ENCODE measurements at regions not wholly inside any gene's neighbourhood (a gene's known extent, or its start where the extent isn't known, plus 50 kb on each side); places are given as distances from the start of the nearest gene placed in this dataset.

GRCh38 chr4:13299343-13299742 lies 184.8 kb downstream of the RAB28 start:
- no peak for ATAC-seq
- no peak overlapping the region for H3K4me3 ChIP-seq (replicated peaks in 1 of 2; ENCODE audit: low read depth in 1 of 2, low read length in 2 of 2)
- H3K9me2 ChIP-seq (ENCODE audit: insufficient read depth): no peaks in the 10 kb centered on the region
- no peaks in the 10 kb centered on the region for H3K27me3 ChIP-seq (ENCODE audit: insufficient read depth, low read length)
- intact Hi-C loops (cut with micrococcal nuclease): no loop called here
- H2AFZ ChIP-seq (ENCODE audit: low read depth, low read length, poor library complexity, severe bottlenecking): no peak overlapping the region
- H3K9me3 ChIP-seq (ENCODE audit: control insufficient read depth in 1 of 2, insufficient read depth in 1 of 2, low read depth in 1 of 2, low read length in 2 of 2): no peaks in the 10 kb centered on the region; a peak in 1 of 4 replicates
- TF ChIP-seq, protein P1, sequence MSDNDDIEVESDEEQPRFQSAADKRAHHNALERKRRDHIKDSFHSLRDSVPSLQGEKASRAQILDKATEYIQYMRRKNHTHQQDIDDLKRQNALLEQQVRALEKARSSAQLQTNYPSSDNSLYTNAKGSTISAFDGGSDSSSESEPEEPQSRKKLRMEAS (IDR thresholded peaks at IDR 0.05): no peak
- TF ChIP-seq ELF1 (IDR thresholded peaks at IDR 0.05; ENCODE audit: borderline replicate concordance, low read depth) (no peak), ZFX (IDR thresholded peaks at IDR 0.05) (no peak), POLR2AphosphoS5 (IDR thresholded peaks at IDR 0.05; ENCODE audit: low read depth, low read length) (no peak), SRF (IDR thresholded peaks at IDR 0.05; ENCODE audit: low read depth) (no peak), RAD21 (IDR thresholded peaks at IDR 0.05; ENCODE audit: low read depth) (no peak), SP1 (IDR thresholded peaks at IDR 0.05; ENCODE audit: low read depth) (no peak), POLR2A (IDR thresholded peaks at IDR 0.05; ENCODE audit: borderline replicate concordance, extremely low read depth, insufficient read depth, insufficient read length) (no peak), EZH2phosphoT487 (IDR thresholded peaks at IDR 0.05; ENCODE audit: borderline replicate concordance) (no peak), FOSL1 (IDR thresholded peaks at IDR 0.05; ENCODE audit: low read depth) (no peak), CEBPB (IDR thresholded peaks at IDR 0.05; ENCODE audit: low read depth) (no peak)
- TF ChIP-seq, protein P2, sequence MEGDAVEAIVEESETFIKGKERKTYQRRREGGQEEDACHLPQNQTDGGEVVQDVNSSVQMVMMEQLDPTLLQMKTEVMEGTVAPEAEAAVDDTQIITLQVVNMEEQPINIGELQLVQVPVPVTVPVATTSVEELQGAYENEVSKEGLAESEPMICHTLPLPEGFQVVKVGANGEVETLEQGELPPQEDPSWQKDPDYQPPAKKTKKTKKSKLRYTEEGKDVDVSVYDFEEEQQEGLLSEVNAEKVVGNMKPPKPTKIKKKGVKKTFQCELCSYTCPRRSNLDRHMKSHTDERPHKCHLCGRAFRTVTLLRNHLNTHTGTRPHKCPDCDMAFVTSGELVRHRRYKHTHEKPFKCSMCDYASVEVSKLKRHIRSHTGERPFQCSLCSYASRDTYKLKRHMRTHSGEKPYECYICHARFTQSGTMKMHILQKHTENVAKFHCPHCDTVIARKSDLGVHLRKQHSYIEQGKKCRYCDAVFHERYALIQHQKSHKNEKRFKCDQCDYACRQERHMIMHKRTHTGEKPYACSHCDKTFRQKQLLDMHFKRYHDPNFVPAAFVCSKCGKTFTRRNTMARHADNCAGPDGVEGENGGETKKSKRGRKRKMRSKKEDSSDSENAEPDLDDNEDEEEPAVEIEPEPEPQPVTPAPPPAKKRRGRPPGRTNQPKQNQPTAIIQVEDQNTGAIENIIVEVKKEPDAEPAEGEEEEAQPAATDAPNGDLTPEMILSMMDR (IDR thresholded peaks at IDR 0.05 in 2 of 3, conservative IDR thresholded peaks at IDR 0.05 in 1 of 3; ENCODE audit: borderline replicate concordance in 1 of 3, insufficient read depth in 1 of 3, low read depth in 2 of 3, low read length in 2 of 3): no peak
- H3K36me3 ChIP-seq (ENCODE audit: control insufficient read depth in 1 of 2, insufficient read depth in 2 of 2, low read length in 2 of 2): no peaks in the 10 kb centered on the region
- no peak overlapping the region for H3K27ac ChIP-seq (ENCODE audit: low read depth, low read length)
- H3K4me1 ChIP-seq (ENCODE audit: control insufficient read depth in 1 of 2, insufficient read depth in 2 of 2, low read length in 2 of 2): no peaks in the 10 kb centered on the region
- ChIA-PET RAD21 (ENCODE audit: low non-redundant PET in 1 of 2, low total read pairs in 2 of 2, uncharacterized antibody in 2 of 2, unreplicated experiment in 2 of 2) (no interaction called here), POLR2A (no interaction called here), CTCF (no interaction called here)
- no peaks in the 10 kb centered on the region for H3K79me2 ChIP-seq (ENCODE audit: insufficient read depth, low read length)
- H3K4me2 ChIP-seq (ENCODE audit: low read length): no peak overlapping the region
- no peak for DNase-seq (ENCODE audit: low read depth, low spot score)
- no TSS peak for BruUV-seq (replicated peaks)
- H3K9ac ChIP-seq (ENCODE audit: low read length): no peak overlapping the region
- H4K20me1 ChIP-seq (ENCODE audit: insufficient read depth): no peaks in the 10 kb centered on the region
